Mesenteric fat pad (tissue), 1 donor: ENCODE measurements at regions not wholly inside any gene's neighbourhood (a gene's known extent, or its start where the extent isn't known, plus 50 kb on each side); places are given as distances from the start of the nearest gene placed in this dataset.
"Not testable (repeated sequence)": the region's sequence is repeated elsewhere in the genome, so short reads cannot be mapped to it uniquely, and the experiment has no call there.

Experiments
- DNase-seq: peaks from one replicate; pipeline ENCODE4 v3.0.0-alpha.2; 2020; ENCODE audit warnings: low spot score
- donor health status: DM: yes; HTN: yes; CAD: no.

DNA sequence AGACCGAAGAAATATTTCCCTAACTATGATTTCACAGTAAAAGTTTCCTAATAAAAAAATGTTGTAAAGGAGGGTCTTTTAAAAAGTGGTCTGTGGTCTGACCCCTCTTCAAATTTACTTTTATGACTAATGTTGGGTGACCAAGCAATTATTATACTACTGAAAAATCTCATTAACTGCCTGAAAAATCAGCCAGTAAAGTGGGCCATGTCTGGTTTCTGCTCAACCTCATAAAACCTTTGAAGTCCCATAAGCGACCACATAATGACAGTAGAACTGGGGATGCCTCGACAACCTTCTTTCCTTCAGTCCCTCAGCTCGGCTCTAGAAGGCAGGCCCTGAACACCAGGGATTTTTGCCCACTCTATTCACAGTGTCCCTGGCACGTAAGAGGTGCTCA, 434.3 kb downstream of the EFNB2 start:
- DNase-seq, result no peak

DNA sequence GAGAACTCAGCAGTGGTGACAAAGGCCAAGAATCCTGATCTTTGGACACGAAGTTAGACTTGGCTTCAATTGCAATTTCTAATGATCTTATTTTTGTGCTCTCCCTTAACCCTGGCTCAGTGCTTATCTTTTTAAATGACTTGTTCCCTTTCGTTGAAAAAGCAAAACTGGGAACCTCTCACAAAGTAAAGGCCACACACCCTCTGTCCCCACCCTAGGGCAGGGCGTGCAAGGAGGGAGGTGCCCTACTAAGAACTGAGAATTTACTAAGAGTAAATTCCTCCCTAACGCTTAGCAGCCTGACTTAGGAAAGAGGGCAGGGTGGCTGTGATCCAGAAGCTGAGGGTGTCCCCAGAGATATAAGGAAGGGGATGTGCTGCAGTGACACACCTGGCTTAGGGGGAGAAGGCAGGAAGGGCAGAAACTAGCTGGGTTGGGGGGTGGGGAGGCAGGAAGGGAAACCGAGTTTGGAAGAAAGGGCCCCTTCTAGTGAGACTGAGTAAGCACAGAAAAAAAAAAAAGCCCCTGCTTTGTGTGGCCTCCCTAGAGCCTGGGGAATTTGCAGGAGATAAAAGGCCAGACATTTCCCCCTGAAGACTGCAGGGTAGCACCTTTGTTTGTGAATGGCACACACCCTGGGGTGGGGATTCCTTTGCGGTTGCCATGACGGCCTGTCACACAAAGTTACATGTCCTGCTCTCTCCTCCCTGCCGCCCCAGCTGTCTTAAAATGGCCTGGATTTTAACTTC, 435.1 kb downstream of the EFNB2 start:
- no peak for DNase-seq

DNA sequence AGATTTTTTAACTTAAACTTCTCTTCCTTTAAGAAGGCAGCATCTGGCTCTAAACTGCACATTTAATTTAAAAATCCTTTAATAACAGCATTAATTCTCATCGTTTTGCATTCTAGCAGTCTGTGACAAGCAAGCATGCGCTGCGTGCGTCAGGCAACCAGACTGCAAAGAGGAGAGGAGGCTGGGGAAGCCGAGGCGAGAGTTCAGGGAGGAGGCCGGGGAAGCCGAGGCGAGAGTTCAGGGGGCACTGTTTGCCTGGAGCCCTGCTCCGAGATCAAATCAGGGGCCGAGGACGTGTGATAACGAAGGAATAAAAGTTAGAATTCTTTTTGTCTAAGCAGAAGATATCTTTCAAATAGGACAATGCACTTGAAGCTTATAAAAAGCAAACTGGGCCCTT, 435.7 kb downstream of the EFNB2 start:
- no peak for DNase-seq

DNA sequence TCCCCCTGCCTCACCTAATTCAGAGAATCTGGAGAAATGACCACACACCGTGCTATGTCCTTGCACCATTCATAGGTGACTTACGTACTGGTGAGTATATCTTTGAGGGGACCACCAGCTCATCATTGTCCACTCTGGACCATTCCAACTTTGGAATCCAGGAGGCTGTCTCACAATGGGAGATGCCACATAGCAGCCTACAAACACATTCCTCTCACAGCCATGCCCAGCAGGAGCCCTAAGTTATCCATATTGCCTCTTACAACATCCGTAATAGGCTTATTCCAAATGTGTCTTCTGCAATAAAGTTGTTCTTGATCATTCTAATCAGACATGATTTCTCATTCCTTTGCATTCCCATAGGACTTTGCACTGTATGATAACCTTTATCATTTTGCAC, 436.7 kb downstream of the EFNB2 start:
- no peak for DNase-seq

DNA sequence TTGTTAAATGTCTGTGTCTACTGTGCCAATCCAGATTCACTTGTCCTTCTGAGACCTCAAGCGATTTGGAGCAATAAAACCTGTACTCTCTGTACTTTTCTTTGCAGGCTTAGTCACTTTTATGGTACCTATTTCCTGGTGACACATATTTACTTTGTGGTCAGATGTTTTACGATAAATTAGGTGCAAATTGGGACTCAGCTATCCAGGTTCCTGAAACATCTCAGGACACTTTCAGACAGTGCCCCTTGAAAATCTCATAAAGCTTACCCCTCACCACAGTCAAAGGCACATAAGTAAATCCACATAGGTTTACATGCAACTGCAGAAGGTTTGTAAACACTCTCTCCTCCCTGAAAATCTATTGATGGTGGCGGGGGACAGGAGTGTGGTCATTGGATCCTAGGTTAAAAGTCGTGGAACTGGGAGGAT, 438.8 kb downstream of the EFNB2 start:
- DNase-seq, result no peak

DNA sequence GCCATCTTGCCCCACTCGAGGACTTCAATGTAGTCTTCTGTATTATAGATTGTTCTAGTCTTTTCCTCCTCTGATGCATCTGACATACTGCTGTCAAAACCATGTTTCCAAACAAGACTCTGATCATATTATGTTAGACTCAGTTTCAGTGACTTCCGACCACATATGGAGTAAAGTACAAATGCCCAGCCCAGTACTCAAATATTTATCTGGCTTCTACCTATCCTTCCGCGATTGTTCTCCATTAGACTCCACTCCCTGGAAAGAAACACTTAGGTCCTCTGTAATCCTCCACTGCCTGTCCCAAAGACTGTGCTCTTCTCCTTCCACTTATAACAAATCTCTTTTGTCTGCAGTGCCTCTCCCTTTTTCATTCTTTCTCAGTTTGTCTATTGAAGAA, 439.5 kb downstream of the EFNB2 start:
- no peak for DNase-seq

DNA sequence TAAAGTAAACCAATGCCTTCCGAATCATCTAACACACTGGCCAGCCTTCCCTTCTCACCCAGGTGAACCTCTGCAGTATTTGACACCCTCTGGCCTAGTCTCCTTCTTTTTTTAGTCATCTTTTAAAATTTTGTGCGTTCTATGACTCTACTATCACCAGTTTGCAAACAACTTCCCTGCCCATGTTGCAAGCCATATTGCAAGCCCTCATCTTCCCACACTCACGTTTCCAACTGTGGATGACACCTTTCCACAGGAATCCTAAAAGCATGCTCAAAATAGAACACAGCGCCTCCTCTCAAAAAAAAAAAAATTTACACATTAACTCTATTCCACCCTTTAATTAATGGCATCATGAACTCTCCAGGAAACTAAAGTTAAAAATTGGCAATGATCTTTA, 440.1 kb downstream of the EFNB2 start:
- no peak for DNase-seq

DNA sequence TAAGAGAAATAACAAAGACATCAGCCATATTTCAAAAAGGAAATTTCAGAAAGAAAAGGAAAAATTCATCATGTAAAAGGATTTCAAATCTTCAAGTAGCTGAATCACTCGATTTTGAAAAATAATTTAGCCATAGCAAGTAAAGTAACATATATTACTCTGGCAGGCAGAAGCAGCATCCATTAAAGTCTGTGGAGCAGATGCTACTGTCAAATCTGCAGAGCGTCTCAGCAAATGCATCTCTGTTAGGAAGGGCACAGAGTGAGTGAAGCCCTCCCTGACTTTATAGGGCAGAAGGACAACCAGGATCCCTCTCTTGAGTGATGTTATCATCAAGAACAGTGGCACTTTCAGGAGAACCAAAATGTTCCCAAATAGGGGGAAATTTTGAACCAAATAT, 445.5 kb downstream of the EFNB2 start:
- no peak for DNase-seq

DNA sequence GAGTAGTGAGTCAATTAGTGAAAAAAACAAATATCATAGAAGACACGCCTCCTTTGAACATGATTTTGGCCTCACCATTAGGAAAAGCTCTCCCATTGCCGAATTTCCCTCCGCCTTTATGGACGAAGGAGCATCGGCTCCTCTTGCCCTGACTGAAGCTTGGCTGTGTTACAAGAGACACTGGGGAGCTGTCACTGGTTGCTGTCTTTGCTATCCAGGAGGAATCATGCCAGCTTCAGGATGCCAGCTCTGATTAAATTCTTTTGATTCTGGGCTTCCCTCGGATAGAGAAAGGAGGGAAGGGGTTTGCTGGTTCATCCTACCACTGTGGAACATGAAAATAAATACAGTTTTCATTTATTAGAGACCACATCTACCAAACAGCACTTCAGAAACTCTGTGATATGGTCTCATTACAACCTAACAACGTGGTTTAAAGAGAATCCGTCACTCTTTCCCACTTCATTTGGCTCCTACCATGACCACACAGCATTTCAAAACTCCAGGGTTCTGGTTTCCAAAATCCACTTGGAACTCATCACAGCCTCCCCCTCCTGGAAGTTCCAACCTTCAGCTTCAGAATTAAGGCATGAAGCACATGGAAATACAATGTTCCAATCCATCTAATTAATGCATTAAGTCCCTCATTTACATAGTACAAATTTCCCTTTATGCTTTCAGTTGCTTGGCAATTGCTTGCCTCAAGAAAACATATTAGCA, 446.0 kb downstream of the EFNB2 start:
- DNase-seq, result no peak

DNA sequence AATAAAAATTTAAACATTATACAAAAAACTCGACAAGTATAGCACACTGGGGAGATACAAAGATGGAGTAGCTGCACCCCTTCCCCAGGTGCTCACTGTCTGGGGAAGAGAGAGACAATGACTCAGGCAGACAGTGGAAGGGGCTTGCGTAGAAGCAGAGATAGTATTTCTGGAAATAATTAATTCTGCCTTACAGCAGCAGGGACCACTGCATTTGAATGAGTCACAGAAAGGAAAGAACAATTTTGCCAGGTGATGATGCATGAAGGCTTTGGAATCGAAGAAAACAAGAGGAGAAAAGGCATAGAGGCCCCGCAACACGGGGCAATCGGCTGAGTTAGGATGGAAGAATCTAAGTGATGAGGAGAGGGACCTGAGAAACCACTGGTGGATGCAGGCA, 447.4 kb downstream of the EFNB2 start:
- no peak for DNase-seq

DNA sequence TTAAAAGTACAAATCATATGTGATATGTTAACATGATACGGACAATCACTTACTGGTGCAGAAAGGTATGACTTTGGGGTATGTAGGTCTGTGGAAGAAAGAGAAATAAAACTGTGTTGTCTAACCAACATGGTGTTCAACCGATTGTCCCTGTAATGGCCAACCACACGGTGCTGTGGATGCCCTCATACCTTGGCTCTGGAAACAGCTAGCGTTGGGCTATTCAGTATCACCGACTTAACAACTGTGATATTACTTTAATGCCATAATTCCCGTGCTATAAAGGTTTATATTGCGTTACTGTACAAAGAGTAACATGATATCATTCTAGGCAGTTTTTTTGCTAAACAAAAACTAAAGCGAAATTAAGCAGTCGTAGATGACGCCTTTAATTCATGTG, 448.3 kb downstream of the EFNB2 start:
- DNase-seq, result no peak

DNA sequence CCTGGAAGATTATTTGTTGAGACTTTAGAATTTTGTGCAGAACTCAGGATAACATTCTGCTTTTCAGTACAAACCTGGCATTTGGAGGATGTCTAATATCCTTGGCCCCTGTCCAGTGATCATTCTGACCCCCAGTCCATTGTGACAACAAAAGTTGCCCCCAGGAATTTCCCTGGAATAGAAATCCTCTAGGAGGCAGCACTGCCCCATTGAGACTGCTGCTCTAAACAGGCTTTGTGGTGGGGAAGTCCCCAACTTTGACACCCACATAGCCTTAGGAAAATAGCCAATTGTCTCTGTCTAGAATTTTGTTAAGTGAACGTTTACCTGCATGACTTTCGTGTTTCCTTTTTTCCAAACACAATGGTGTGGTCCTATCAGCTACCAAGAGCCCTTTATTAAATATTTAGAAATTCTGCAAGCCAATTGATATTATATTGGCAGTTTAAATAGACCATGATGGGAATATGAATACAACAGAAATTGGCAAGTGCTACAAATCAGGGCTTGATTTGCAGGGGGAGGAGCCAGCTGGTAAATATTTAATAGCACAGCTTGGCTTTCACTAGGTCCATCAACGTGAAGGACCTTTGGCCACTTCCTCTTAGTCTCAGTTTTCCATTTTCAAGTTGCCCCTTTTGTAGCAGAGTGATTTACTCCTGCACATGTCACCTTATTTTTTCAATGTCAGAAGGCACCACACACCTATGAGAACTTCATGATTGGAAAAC, 451.7 kb downstream of the EFNB2 start:
- no peak for DNase-seq

DNA sequence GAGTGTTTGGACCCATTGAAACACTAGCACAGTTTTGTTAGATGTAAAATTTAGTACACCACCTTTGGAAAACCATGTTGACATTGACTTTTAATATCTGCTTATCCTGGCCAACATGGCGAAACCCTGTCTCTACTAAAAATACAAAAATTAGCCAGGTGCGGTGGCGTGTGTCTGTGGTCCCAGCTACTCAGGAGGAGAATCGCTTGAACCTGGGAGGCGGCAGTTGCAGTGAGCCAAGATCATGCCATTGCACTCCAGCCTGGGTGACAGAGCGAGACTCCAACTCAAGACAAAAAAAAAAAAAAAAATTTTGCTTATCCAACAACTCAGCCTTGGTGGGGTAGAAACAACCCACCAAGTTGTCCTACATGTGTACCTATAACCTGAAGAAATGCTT, 454.2 kb downstream of the EFNB2 start:
- DNase-seq, result not testable (repeated sequence)

DNA sequence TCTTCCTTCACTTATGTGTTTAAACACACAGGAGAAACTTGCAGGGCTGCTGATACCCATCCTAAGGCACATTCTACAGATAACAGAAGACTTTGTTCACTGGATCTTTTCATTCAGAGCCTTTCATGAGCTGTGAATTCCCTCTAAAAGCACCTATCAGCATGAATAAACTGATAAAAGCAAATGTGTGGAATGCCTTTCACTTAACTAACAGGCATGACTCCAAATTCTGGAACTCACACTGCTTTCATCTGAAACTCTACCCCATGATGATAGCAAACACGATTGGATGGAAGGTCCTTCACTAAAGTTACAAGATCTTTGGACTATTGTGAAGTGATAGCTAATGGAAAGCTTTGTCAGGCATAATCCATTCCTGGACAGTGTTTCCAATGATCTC, 457.3 kb downstream of the EFNB2 start:
- no peak for DNase-seq

DNA sequence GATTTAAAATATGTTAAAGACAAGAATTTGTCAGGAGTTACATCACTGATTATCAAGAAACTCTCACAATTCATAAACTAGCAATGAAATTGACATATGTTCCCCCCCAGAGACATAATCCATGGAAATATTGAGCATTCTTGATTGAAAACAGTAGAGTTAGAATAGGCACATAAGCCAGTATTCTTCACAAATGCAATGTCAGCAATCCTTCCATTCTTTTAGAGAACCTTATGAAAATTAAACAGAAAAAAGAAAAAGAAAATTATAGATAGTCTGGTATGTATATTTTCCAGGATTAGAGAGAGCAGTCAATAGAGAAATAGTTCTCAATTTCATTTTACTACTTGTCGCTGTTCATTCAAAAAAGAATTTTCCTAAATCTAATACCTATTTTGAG, 458.4 kb downstream of the EFNB2 start:
- DNase-seq, result no peak

DNA sequence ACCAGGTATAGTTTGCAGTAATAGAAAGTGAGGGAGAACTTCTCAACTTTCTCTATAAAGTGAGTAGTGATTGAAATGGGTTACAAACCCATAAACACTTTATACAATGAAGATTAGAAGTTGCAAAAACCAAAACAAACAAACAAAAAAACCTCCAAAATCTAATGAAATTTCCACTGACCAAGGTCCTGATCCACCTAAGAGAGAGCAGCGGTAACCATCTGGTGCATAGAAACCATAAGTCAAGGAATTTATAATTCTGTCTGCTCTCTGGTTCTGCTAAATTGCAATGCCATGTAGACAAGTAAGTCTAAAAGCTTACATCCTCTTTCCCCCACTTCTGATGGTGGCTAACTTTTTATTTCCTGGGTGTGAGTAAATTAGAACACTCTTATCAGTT, 463.4 kb downstream of the EFNB2 start:
- DNase-seq, result no peak

DNA sequence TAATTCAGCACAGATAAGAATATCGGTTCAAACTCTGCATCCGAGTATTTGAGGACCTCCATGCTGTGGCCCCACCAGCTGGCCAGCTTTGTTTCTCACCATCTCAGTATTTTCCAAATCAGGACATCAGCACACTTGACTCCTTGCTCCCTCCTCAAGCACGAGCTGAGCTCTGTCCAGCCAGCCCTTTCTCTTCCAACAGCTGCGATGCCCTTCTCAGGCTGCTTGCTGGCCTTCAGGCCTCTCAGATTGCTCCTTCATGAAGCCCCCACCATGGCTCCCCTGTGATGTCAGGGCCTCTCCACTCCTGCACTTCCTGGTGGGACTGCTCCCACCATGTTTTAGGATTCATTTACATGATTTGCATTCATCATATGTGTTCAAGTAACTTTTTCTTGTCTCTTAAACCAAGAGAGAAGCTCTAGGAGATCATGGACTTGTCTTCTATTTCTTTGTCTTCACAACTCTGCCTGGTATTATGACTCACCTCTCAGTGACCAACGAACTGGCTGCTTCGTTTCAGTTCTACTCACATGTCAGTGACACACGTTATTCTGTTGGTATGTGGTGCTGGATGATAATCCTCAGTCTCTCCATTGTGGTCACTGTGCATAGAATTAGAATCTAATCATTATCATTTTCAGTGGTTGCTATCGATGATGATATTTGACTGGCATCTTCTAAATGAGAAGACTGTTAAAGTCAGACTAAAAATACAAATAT, 471.7 kb downstream of the EFNB2 start:
- no peak for DNase-seq

DNA sequence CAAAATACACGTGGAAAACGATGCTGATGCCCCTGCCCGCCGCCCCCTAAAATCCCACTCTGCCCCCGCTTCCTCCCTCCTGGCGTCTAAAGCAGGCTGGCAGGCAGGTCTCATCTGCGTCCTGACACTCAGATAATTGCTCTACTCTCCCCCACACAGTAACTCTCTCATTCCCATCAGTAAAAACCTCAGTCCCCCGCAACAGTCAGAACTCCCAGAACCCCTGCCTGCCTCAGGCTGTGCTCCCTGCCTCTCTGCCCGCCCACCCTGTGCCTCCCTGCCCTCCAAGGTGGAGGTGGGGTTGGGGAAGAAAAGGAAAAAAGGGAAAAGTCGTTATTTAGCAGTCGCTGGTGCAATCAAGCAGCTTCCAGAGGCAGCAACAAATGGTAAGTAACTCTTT, 473.7 kb downstream of the EFNB2 start:
- DNase-seq, result no peak

DNA sequence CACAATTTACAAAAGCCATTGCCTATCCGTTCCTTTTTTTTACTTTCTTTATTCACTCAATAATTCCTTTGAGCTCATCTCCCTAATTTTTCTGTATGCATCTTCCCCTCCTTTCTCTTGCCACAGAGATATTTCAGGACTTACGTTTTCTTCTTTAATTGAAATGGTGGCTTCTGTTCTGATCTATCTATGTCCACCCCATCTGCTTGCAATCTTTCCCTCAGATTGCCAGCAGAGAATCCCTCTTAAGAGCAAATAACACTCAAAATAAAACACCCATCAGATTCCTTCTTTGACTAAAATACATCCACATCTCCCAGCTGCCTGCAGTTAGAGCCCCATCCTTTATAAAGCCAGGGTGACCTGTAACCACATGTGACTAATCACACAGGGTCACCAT, 478.6 kb downstream of the EFNB2 start:
- DNase-seq, result no peak

DNA sequence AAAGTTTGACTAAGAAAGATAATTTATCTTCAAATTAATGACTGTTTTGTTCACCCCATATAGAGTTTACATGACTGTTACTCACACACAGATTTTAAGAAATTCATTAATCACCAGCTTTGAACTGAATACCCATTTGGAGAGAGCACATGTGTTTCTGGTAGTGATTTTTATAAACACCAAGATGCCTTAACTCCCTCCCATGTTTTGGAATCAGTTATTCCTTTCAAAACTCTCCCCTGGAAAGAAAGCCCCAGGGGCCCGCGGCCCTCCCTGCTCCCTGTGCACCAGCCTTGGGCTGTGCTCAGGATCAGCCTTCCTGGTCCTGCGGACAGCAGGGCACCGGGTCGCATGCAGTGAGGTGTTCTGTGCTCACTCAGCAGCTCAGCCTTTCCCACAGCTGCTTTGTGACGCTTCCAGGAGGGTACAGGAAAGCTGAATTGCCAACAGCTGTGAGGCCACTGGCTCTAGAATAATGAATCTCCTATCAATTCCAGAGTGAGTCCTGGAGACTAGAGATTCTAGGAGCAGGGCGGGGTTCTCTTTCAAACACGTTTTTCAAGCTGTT, 483.2 kb downstream of the EFNB2 start:
- DNase-seq, result no peak

DNA sequence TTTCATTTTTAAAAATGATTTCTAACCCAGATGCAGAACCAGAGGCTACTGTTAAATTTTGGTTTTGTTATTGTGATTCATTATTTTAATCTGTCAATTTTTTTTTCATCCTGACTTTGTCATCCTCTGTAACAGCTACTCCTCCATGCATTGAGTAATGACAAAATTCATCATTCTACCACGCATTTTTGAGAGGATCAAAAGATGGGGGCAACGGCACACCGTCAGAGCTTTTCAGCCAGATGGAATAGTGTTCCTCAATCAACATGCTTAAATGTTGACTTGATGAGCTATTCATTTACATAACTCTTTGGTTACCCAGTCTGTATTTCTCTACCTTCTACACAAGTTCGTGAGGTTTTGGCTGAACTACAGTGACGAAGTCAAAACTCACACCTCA, 486.3 kb downstream of the EFNB2 start:
- DNase-seq, result no peak
